HCT116 (cell line): ENCODE measurements at regions not wholly inside any gene's neighbourhood (a gene's known extent, or its start where the extent isn't known, plus 50 kb on each side); places are given as distances from the start of the nearest gene placed in this dataset.

ENCODE experiments used
- ATAC-seq: fragments of 200-7000 bp; cut with Tn5 transposase; 2 replicates; pipeline ENCODE4 v1.9.1; 2020; ENCODE audit warnings: mild to moderate bottlenecking, moderate library complexity
- BruUV-seq: library from RNA; stranded (reverse); fragments of 400-500 nt; replicated peaks from 2 replicates; lab custom pipeline; 2021; lab: Mats Ljungman, UMichigan
- CTCF ChIA-PET: fragments of 300-600 bp; sonication (Branson Sonifier 250); formaldehyde crosslinking; loops from one replicate; lab custom pipeline; 2021; ENCODE audit warnings: antibody characterized with exemption; lab: Charles Lee
- POLR2A ChIA-PET: fragments of 300-600, 350-600 bp; sonication (Branson Sonifier 250); formaldehyde crosslinking; loops from one replicate; lab custom pipeline; 2021; ENCODE audit warnings: antibody characterized with exemption; lab: Charles Lee
- RAD21 ChIA-PET, 2 experiments: fragments of 300-600 bp; sonication (Branson Sonifier 250); formaldehyde crosslinking; loops; one replicate each; lab custom pipeline; 2023; ENCODE audit warnings: low total read pairs in 2 of 2; ENCODE audit not compliant: uncharacterized antibody in 2 of 2, unreplicated experiment in 2 of 2, low non-redundant PET in 1 of 2; lab: Charles Lee
- DNase-seq: peaks from one replicate; pipeline ENCODE4 v3.0.0-alpha.2; 2010; ENCODE audit warnings: low read depth, low spot score
- H2AFZ ChIP-seq: fragments of 200-600 bp; shearing (Covaris generic), sonication (generic); 2 replicates; pipeline ENCODE4 v1.6.1; 2017; ENCODE audit warnings: low read depth, mixed run types, mixed read lengths, antibody characterized with exemption, low read length; ENCODE audit not compliant: poor library complexity, severe bottlenecking
- H3K27ac ChIP-seq: 2 replicates; pipeline ENCODE4 v1.5.1; 2012; ENCODE audit warnings: low read depth, low read length
- H3K27me3 ChIP-seq: fragments of 200-600 bp; sonication (generic); 2 replicates; pipeline ENCODE4 v1.6.1; 2016; ENCODE audit warnings: mixed run types, low read length, mixed read lengths; ENCODE audit not compliant: insufficient read depth
- H3K36me3 ChIP-seq, 2 experiments: fragments of 200-500 bp in 1 of 2; fragments of 200-600 bp in 1 of 2; sonication (Bioruptor generic) in 1 of 2; sonication (generic) in 1 of 2; 2 replicates each; pipeline versions ENCODE4 v1.5.1 to v1.6.1; 2014 to 2016; ENCODE audit warnings: low read length in 2 of 2, inconsistent platforms in 1 of 2, mixed read lengths in 1 of 2, mixed run types in 1 of 2; ENCODE audit not compliant: insufficient read depth in 2 of 2, control insufficient read depth in 1 of 2
- H3K4me1 ChIP-seq, 2 experiments: fragments of 200-600 bp in 1 of 2; sonication (generic) in 1 of 2; 2 replicates each; pipeline versions ENCODE4 v1.5.1 to v1.6.1; 2012 to 2017; ENCODE audit warnings: low read length in 2 of 2, inconsistent platforms in 1 of 2, mild to moderate bottlenecking in 1 of 2, mixed read lengths in 1 of 2, mixed run types in 1 of 2, moderate library complexity in 1 of 2; ENCODE audit not compliant: insufficient read depth in 2 of 2, control insufficient read depth in 1 of 2
- H3K4me2 ChIP-seq: fragments of 200-600 bp; sonication (generic); 2 replicates; pipeline ENCODE4 v1.6.1; 2017; ENCODE audit warnings: mixed run types, low read length, mixed read lengths
- H3K4me3 ChIP-seq, 2 experiments: fragments of 200-600 bp in 1 of 2; sonication (generic) in 1 of 2; replicated peaks in 1 of 2; 2 replicates each; pipeline ENCODE4 v1.5.1; 2011 to 2016; ENCODE audit warnings: low read length in 2 of 2, control low read depth in 1 of 2, low read depth in 1 of 2, mild to moderate bottlenecking in 1 of 2, mixed read lengths in 1 of 2, mixed run types in 1 of 2
- H3K79me2 ChIP-seq: fragments of 200-600 bp; sonication (generic); 2 replicates; pipeline ENCODE4 v1.6.1; 2017; ENCODE audit warnings: mild to moderate bottlenecking, mixed run types, low read length, moderate library complexity, mixed read lengths; ENCODE audit not compliant: insufficient read depth
- H3K9ac ChIP-seq: fragments of 200-600 bp; sonication (generic); 2 replicates; pipeline ENCODE4 v1.6.1; 2016; ENCODE audit warnings: low read length, mixed read lengths
- H3K9me2 ChIP-seq: fragments of 200-600 bp; sonication (generic), shearing (Covaris generic); 2 replicates; pipeline ENCODE4 v1.6.1; 2017; ENCODE audit warnings: mixed run types, mild to moderate bottlenecking, moderate library complexity; ENCODE audit not compliant: insufficient read depth
- H3K9me3 ChIP-seq, 2 experiments: fragments of 200-500 bp in 1 of 2; fragments of 200-600 bp in 1 of 2; sonication (Bioruptor generic) in 1 of 2; sonication (generic) in 1 of 2; 2 replicates each; pipeline ENCODE4 v1.6.1; 2014 to 2017; ENCODE audit warnings: low read length in 2 of 2, mixed read lengths in 2 of 2, inconsistent platforms in 1 of 2, low read depth in 1 of 2, mild to moderate bottlenecking in 1 of 2, mixed run types in 1 of 2, moderate library complexity in 1 of 2; ENCODE audit not compliant: control insufficient read depth in 1 of 2, insufficient read depth in 1 of 2
- H4K20me1 ChIP-seq: fragments of 200-600 bp; sonication (generic), shearing (Covaris generic); 2 replicates; pipeline ENCODE4 v1.6.1; 2017; ENCODE audit warnings: mixed run types, mild to moderate bottlenecking, moderate library complexity; ENCODE audit not compliant: insufficient read depth
- ATF3 ChIP-seq: IDR thresholded peaks from 2 replicates; pipeline ENCODE4 v1.6.1; 2012
- CEBPB ChIP-seq: IDR thresholded peaks from 2 replicates; pipeline ENCODE4 v1.6.1; 2012; ENCODE audit warnings: low read depth
- CTCF ChIP-seq, 3 experiments: fragments of 200-600 bp in 1 of 3; sonication (generic) in 1 of 3; IDR thresholded peaks in 2 of 3; conservative IDR thresholded peaks in 1 of 3; 2 replicates each; pipeline ENCODE4 v1.5.1; 2012 to 2017; ENCODE audit warnings: low read depth in 2 of 3, low read length in 2 of 3, antibody characterized with exemption in 1 of 3, borderline replicate concordance in 1 of 3, control low read depth in 1 of 3, mild to moderate bottlenecking in 1 of 3, mixed read lengths in 1 of 3, mixed run types in 1 of 3, moderate library complexity in 1 of 3; ENCODE audit not compliant: insufficient read depth in 1 of 3
- EGR1 ChIP-seq: IDR thresholded peaks from 2 replicates; pipeline ENCODE4 v1.6.1; 2012; ENCODE audit warnings: low read depth
- ELF1 ChIP-seq: IDR thresholded peaks from 2 replicates; pipeline ENCODE4 v1.6.1; 2012; ENCODE audit warnings: low read depth, borderline replicate concordance
- EZH2 ChIP-seq: fragments of 200-600 bp; sonication (generic); IDR thresholded peaks from 2 replicates; pipeline ENCODE4 v1.6.1; 2017; ENCODE audit warnings: antibody characterized with exemption, mixed run types
- EZH2phosphoT487 ChIP-seq: fragments of 200-600 bp; IDR thresholded peaks from 2 replicates; pipeline ENCODE4 v1.6.1; 2018; ENCODE audit warnings: antibody characterized with exemption, borderline replicate concordance
- JUND ChIP-seq: IDR thresholded peaks from 2 replicates; pipeline ENCODE4 v1.6.1; 2012
- MAX ChIP-seq: IDR thresholded peaks from 2 replicates; pipeline ENCODE4 v1.6.1; 2012
- POLR2A ChIP-seq: IDR thresholded peaks from 2 replicates; pipeline ENCODE4 v1.7.0; 2011; ENCODE audit warnings: borderline replicate concordance; ENCODE audit not compliant: insufficient read depth, insufficient read length; ENCODE audit errors: extremely low read depth
- POLR2AphosphoS5 ChIP-seq: IDR thresholded peaks from 2 replicates; pipeline ENCODE4 v1.6.1; 2011; ENCODE audit warnings: mild to moderate bottlenecking, low read depth, low read length, moderate library complexity
- RAD21 ChIP-seq: IDR thresholded peaks from 2 replicates; pipeline ENCODE4 v1.6.1; 2012; ENCODE audit warnings: low read depth, mild to moderate bottlenecking
- REST ChIP-seq: IDR thresholded peaks from 2 replicates; pipeline ENCODE4 v1.6.1; 2012; ENCODE audit warnings: low read depth
- SIN3A ChIP-seq: IDR thresholded peaks from 2 replicates; pipeline ENCODE4 v1.6.1; 2012; ENCODE audit warnings: low read depth
- SRF ChIP-seq: IDR thresholded peaks from 2 replicates; pipeline ENCODE4 v1.6.1; 2012; ENCODE audit warnings: low read depth
- TCF7L2 ChIP-seq: IDR thresholded peaks from 2 replicates; pipeline ENCODE4 v1.7.0; 2011; ENCODE audit warnings: borderline replicate concordance, inconsistent platforms; ENCODE audit not compliant: insufficient read depth, insufficient read length; ENCODE audit errors: extremely low read depth
- YY1 ChIP-seq: IDR thresholded peaks from 2 replicates; pipeline ENCODE4 v1.6.1; 2011; ENCODE audit warnings: low read length, low read depth, moderate library complexity, mild to moderate bottlenecking; ENCODE audit not compliant: insufficient replicate concordance; ENCODE audit errors: extremely low read depth
- ZBTB33 ChIP-seq: IDR thresholded peaks from 2 replicates; pipeline ENCODE4 v1.6.1; 2011; ENCODE audit warnings: mild to moderate bottlenecking, low read length, moderate library complexity; ENCODE audit not compliant: insufficient replicate concordance; ENCODE audit errors: extremely low read depth
- ZFX ChIP-seq: fragments of 450-650 bp; IDR thresholded peaks from 2 replicates; pipeline ENCODE4 v1.6.1; 2017
- intact Hi-C: fragments of 100-400 bp; cut with micrococcal nuclease; formaldehyde crosslinking; loops from 2 replicates; pipeline ENCODE4 v1.10.0; 2022

GRCh38 chr11:20226933-20227332 is 66.7 kb upstream of the DBX1 start:
- H3K4me2 ChIP-seq = no peak overlapping the region
- H3K9ac ChIP-seq = no peak overlapping the region
- H3K9me3 ChIP-seq = no peaks in the 10 kb centered on the region; a peak in 1 of 4 replicates
- no peak for ATAC-seq
- TF ChIP-seq RAD21 (no peak), MAX (no peak), EZH2phosphoT487 (no peak), YY1 (no peak), CEBPB (no peak), EGR1 (no peak), TCF7L2 (no peak), EZH2 (no peak), POLR2AphosphoS5 (no peak), ZBTB33 (no peak), CTCF (IDR thresholded peaks at IDR 0.05 in 2 of 3, conservative IDR thresholded peaks at IDR 0.05 in 1 of 3; ENCODE audit: borderline replicate concordance in 1 of 3, insufficient read depth in 1 of 3, low read depth in 2 of 3, low read length in 2 of 3) (no peak), POLR2A (no peak), ATF3 (no peak), ELF1 (no peak), REST (no peak), SRF (no peak), JUND (no peak), ZFX (no peak), SIN3A (no peak)
- no TSS peak for BruUV-seq
- H2AFZ ChIP-seq = no peak overlapping the region
- peaks cover 16% of the 10 kb centered on the region for H3K27me3 ChIP-seq
- no peaks in the 10 kb centered on the region for H3K4me1 ChIP-seq
- intact Hi-C loops = no loop called here
- H4K20me1 ChIP-seq = no peaks in the 10 kb centered on the region
- ChIA-PET RAD21 (no interaction called here), CTCF (no interaction called here), POLR2A (no interaction called here)
- no peaks in the 10 kb centered on the region for H3K79me2 ChIP-seq
- DNase-seq = no peak
- H3K36me3 ChIP-seq = no peaks in the 10 kb centered on the region
- no peak overlapping the region for H3K27ac ChIP-seq
- H3K9me2 ChIP-seq = no peaks in the 10 kb centered on the region
- no peak overlapping the region for H3K4me3 ChIP-seq
